ENCODE measurements at regions not wholly inside any gene's neighbourhood (a gene's known extent, or its start where the extent isn't known, plus 50 kb on each side); places are given as distances from the start of the nearest gene placed in this dataset.

- no peak for DNase-seq
These were observed 1290.4 kb upstream of the PCDH20 start for GRCh38 chr13:62706048-62706447.

- no peak for DNase-seq
These were observed 1289.2 kb upstream of the PCDH20 start for GRCh38 chr13:62704875-62705274.

- no peak for DNase-seq
These were observed 1286.9 kb upstream of the PCDH20 start for GRCh38 chr13:62702502-62702901.

GRCh38 chr13:62697701-62698100, 1282.1 kb upstream of the PCDH20 start:
- no peak for DNase-seq

GRCh38 chr13:62696490-62696889, 1280.8 kb upstream of the PCDH20 start:
- no peak for DNase-seq

- no peak for DNase-seq
These were observed 1272.1 kb upstream of the PCDH20 start for GRCh38 chr13:62687732-62688131.

- no peak for DNase-seq
These were observed 1268.7 kb upstream of the PCDH20 start for GRCh38 chr13:62684359-62684758.

- DNase-seq, result no peak
These were observed 1267.1 kb upstream of the PCDH20 start for GRCh38 chr13:62682788-62683187.

- DNase-seq, result no peak
These were observed 1262.4 kb upstream of the PCDH20 start for GRCh38 chr13:62678039-62678438.

- no peak for DNase-seq
These were observed 1248.1 kb upstream of the PCDH20 start for GRCh38 chr13:62663767-62664166.

GRCh38 chr13:62659365-62659764, 1243.7 kb upstream of the PCDH20 start:
- no peak for DNase-seq

- DNase-seq, result no peak
These were observed 1237.7 kb upstream of the PCDH20 start for GRCh38 chr13:62653371-62653770.

- DNase-seq, result peak; percentile 5
These were observed 1228.3 kb upstream of the PCDH20 start for GRCh38 chr13:62643799-62644524.

GRCh38 chr13:62643007-62643483, 1227.4 kb upstream of the PCDH20 start:
- DNase-seq, result no peak

- no peak for DNase-seq
These were observed 1219.5 kb upstream of the PCDH20 start for GRCh38 chr13:62635161-62635560.

- no peak for DNase-seq
These were observed 1217.8 kb upstream of the PCDH20 start for GRCh38 chr13:62633448-62633847.

- no peak for DNase-seq
These were observed 1216.0 kb upstream of the PCDH20 start for GRCh38 chr13:62631619-62632018.

GRCh38 chr13:62631124-62631523, 1215.5 kb upstream of the PCDH20 start:
- DNase-seq, result no peak

GRCh38 chr13:62629618-62630017, 1214.0 kb upstream of the PCDH20 start:
- no peak for DNase-seq

- no peak for DNase-seq
These were observed 1211.6 kb upstream of the PCDH20 start for GRCh38 chr13:62627226-62627625.

GRCh38 chr13:62626771-62627170, 1211.1 kb upstream of the PCDH20 start:
- DNase-seq, result no peak

GRCh38 chr13:62625214-62625881, 1209.7 kb upstream of the PCDH20 start:
- DNase-seq, result no peak

GRCh38 chr13:62613819-62614218, 1198.2 kb upstream of the PCDH20 start:
- no peak for DNase-seq

GRCh38 chr13:62611343-62611742, 1195.7 kb upstream of the PCDH20 start:
- no peak for DNase-seq

Data from right kidney (tissue), 1 donor.